MM.1S (cell line): ENCODE measurements at regions not wholly inside any gene's neighbourhood (a gene's known extent, or its start where the extent isn't known, plus 50 kb on each side); places are given as distances from the start of the nearest gene placed in this dataset.

ENCODE experiments used
- DNase-seq: peaks from one replicate; pipeline ENCODE4 v3.0.0-alpha.2; 2015
- H2AFZ ChIP-seq: fragments of 300-600 bp; sonication (generic); 2 replicates; pipeline ENCODE4 v1.6.0; 2016; ENCODE audit warnings: antibody characterized with exemption, low read length
- H3F3A ChIP-seq: fragments of 300-600 bp; sonication (generic); 2 replicates; pipeline ENCODE4 v1.6.1; 2016; ENCODE audit warnings: mild to moderate bottlenecking, antibody characterized with exemption, low read length, moderate library complexity, mixed read lengths; ENCODE audit not compliant: insufficient read depth
- H3K27ac ChIP-seq: fragments of 300-600 bp; sonication (generic); 2 replicates; pipeline ENCODE4 v1.5.1; 2016; ENCODE audit warnings: mild to moderate bottlenecking, low read length
- H3K27me3 ChIP-seq: fragments of 300-600 bp; sonication (generic); replicated peaks from 2 replicates; pipeline ENCODE4 v1.6.0; 2016; ENCODE audit warnings: low read length; ENCODE audit not compliant: insufficient read depth
- H3K36me3 ChIP-seq: fragments of 300-600 bp; sonication (generic); replicated peaks from 2 replicates; pipeline ENCODE4 v1.6.1; 2016; ENCODE audit warnings: mild to moderate bottlenecking, low read length, mixed read lengths; ENCODE audit not compliant: insufficient read depth
- H3K4me1 ChIP-seq: fragments of 300-600 bp; sonication (generic); 2 replicates; pipeline ENCODE4 v1.6.1; 2016; ENCODE audit warnings: low read length, mixed read lengths
- H3K4me2 ChIP-seq: fragments of 300-600 bp; sonication (generic); 2 replicates; pipeline ENCODE4 v1.6.0; 2016; ENCODE audit warnings: low read depth, low read length
- H3K4me3 ChIP-seq: fragments of 300-600 bp; sonication (generic); 2 replicates; pipeline ENCODE4 v1.5.1; 2016; ENCODE audit warnings: low read length, mixed read lengths
- H3K79me2 ChIP-seq: fragments of 300-600 bp; sonication (generic); 2 replicates; pipeline ENCODE4 v1.6.1; 2016; ENCODE audit warnings: mixed run types, low read length, mixed read lengths
- H3K9ac ChIP-seq: fragments of 300-600 bp; sonication (generic); 2 replicates; pipeline ENCODE4 v1.6.1; 2016; ENCODE audit warnings: low read length, mixed read lengths
- H3K9me2 ChIP-seq: fragments of 300-600 bp; sonication (generic); replicated peaks from 2 replicates; pipeline ENCODE4 v1.6.1; 2016; ENCODE audit warnings: mild to moderate bottlenecking, low read length, mixed read lengths; ENCODE audit not compliant: insufficient read depth
- H3K9me3 ChIP-seq: fragments of 300-600 bp; sonication (generic); replicated peaks from 2 replicates; pipeline ENCODE4 v1.6.1; 2016; ENCODE audit warnings: mild to moderate bottlenecking, low read length, mixed read lengths; ENCODE audit not compliant: insufficient read depth
- H4K20me1 ChIP-seq: fragments of 300-600 bp; sonication (generic); 2 replicates; pipeline ENCODE4 v1.6.1; 2016; ENCODE audit warnings: mild to moderate bottlenecking, low read length, moderate library complexity, mixed read lengths; ENCODE audit not compliant: insufficient read depth
- CTCF ChIP-seq: fragments of 300-600 bp; sonication (generic); IDR thresholded peaks from 2 replicates; pipeline ENCODE4 v1.5.1; 2016; ENCODE audit warnings: antibody characterized with exemption, low read length, mixed read lengths
- EZH2 ChIP-seq: fragments of 300-600 bp; sonication (generic); optimal IDR thresholded peaks from 2 replicates; pipeline ENCODE3; 2017; ENCODE audit warnings: low read depth, mild to moderate bottlenecking, antibody characterized with exemption, low read length, mixed read lengths
- EZH2phosphoT487 ChIP-seq: fragments of 300-600 bp; sonication (generic); IDR thresholded peaks from 2 replicates; pipeline ENCODE4 v1.6.1; 2018; ENCODE audit warnings: antibody characterized with exemption, low read length

GRCh38 chr21:16404776-16405175 is 675.0 kb downstream of the USP25 start:
- no peak overlapping the region for H2AFZ ChIP-seq

GRCh38 chr21:16406355-16406754 is 676.6 kb downstream of the USP25 start:
- no peaks in the 10 kb centered on the region for H3K9me3 ChIP-seq
- TF ChIP-seq EZH2phosphoT487: no peak
- TF ChIP-seq CTCF: no peak
- no peak for TF ChIP-seq EZH2

More at GRCh38 chr21:16404776-16405175, 675.0 kb downstream of the USP25 start:
- DNase-seq: no peak
- no peaks in the 10 kb centered on the region for H3K79me2 ChIP-seq
- H3K9ac ChIP-seq: no peak overlapping the region
- no peaks in the 10 kb centered on the region for H3K4me1 ChIP-seq
- no peaks in the 10 kb centered on the region for H3K9me2 ChIP-seq
- no peaks in the 10 kb centered on the region for H3F3A ChIP-seq
- TF ChIP-seq EZH2: no peak
- H3K36me3 ChIP-seq: no peaks in the 10 kb centered on the region
- H3K27ac ChIP-seq: no peak overlapping the region
- H4K20me1 ChIP-seq: no peaks in the 10 kb centered on the region
- no peak overlapping the region for H3K4me3 ChIP-seq
- no peaks in the 10 kb centered on the region for H3K9me3 ChIP-seq
- H3K4me2 ChIP-seq: no peak overlapping the region
- H3K27me3 ChIP-seq: no peaks in the 10 kb centered on the region

GRCh38 chr21:16407403-16408240 is 677.8 kb downstream of the USP25 start:
- H3K4me2 ChIP-seq: no peak overlapping the region
- no peak overlapping the region for H2AFZ ChIP-seq
- no peak overlapping the region for H3K9ac ChIP-seq
- H3K27me3 ChIP-seq: no peaks in the 10 kb centered on the region
- H3K79me2 ChIP-seq: no peaks in the 10 kb centered on the region
- no peaks in the 10 kb centered on the region for H3F3A ChIP-seq
- TF ChIP-seq CTCF: no peak
- no peak for TF ChIP-seq EZH2phosphoT487
- TF ChIP-seq EZH2: no peak
- no peaks in the 10 kb centered on the region for H3K4me1 ChIP-seq
- no peaks in the 10 kb centered on the region for H3K9me3 ChIP-seq
- no peaks in the 10 kb centered on the region for H4K20me1 ChIP-seq
- H3K4me3 ChIP-seq: no peak overlapping the region
- H3K9me2 ChIP-seq: no peaks in the 10 kb centered on the region
- no peak overlapping the region for H3K27ac ChIP-seq
- DNase-seq: no peak
- H3K36me3 ChIP-seq: no peaks in the 10 kb centered on the region

More at GRCh38 chr21:16406355-16406754, 676.6 kb downstream of the USP25 start:
- no peaks in the 10 kb centered on the region for H3K4me1 ChIP-seq
- no peak overlapping the region for H2AFZ ChIP-seq
- no peak overlapping the region for H3K4me2 ChIP-seq
- H3K79me2 ChIP-seq: no peaks in the 10 kb centered on the region
- H3K9ac ChIP-seq: no peak overlapping the region
- H3K27me3 ChIP-seq: no peaks in the 10 kb centered on the region
- no peaks in the 10 kb centered on the region for H3F3A ChIP-seq
- DNase-seq: no peak
- H3K9me2 ChIP-seq: no peaks in the 10 kb centered on the region
- H4K20me1 ChIP-seq: no peaks in the 10 kb centered on the region
- no peaks in the 10 kb centered on the region for H3K36me3 ChIP-seq
- H3K4me3 ChIP-seq: no peak overlapping the region
- H3K27ac ChIP-seq: no peak overlapping the region

GRCh38 chr21:16408280-16408679 is 678.5 kb downstream of the USP25 start:
- no peak overlapping the region for H3K4me2 ChIP-seq
- no peaks in the 10 kb centered on the region for H3K27me3 ChIP-seq
- no peak overlapping the region for H3K4me3 ChIP-seq
- DNase-seq: no peak
- no peak overlapping the region for H3K27ac ChIP-seq
- TF ChIP-seq CTCF: no peak
- no peak for TF ChIP-seq EZH2
- TF ChIP-seq EZH2phosphoT487: no peak
- H3K9me3 ChIP-seq: no peaks in the 10 kb centered on the region
- no peaks in the 10 kb centered on the region for H4K20me1 ChIP-seq
- H3K36me3 ChIP-seq: no peaks in the 10 kb centered on the region
- H2AFZ ChIP-seq: no peak overlapping the region
- H3K79me2 ChIP-seq: no peaks in the 10 kb centered on the region
- H3F3A ChIP-seq: no peaks in the 10 kb centered on the region
- H3K4me1 ChIP-seq: no peaks in the 10 kb centered on the region
- no peaks in the 10 kb centered on the region for H3K9me2 ChIP-seq
- no peak overlapping the region for H3K9ac ChIP-seq
